ENCODE measurements at regions not wholly inside any gene's neighbourhood (a gene's known extent, or its start where the extent isn't known, plus 50 kb on each side); places are given as distances from the start of the nearest gene placed in this dataset.

DNA sequence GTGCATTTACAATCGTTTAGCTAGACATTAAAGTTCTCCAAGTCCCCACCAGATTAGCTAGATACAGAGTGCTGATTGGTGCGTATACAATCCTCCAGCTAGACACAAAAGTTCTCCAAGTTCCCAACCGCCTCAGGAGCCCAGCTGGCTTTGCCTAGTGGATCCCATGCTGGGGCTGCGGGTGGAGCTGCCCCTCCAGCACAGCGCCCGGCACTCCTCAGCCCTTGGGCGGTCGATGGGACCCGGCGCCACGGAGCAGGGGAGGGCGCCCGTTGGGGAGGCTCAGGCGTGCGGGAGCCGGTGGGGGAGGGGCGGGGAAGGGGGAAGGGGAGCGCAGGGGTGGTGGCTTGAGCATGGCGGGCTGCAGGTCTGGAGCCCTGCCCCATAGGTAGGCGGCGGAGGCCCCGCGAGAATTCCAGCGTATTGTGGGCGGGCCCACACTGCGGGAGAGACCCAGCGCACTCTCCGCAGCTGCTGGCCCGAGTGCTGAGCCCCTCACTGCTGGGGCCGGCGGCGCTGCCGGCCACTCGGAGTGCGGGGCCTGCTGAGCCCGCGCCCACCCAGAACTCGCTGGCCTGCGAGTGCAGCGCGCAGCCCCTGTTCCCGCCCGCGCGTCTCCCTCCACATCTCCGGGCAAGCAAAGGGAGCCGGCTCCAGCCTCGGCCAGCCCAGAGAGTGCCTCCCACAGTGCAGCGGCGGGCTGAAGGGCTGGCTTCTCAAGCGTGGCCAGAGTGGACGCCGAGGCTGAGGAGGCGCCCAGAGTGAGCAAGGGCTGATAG lies 907.5 kb downstream of the CDH8 start:
- TF ChIP-seq TCF12 (IDR thresholded peaks at IDR 0.05; ENCODE audit: low read depth) (no peak), EP300 (IDR thresholded peaks at IDR 0.05; ENCODE audit: borderline replicate concordance) (no peak), TAF1 (IDR thresholded peaks at IDR 0.05; ENCODE audit: low read depth) (no peak), TEAD4 (IDR thresholded peaks at IDR 0.05) (no peak), RAD21 (IDR thresholded peaks at IDR 0.05; ENCODE audit: low read depth) (no peak), YY1 (IDR thresholded peaks at IDR 0.05; ENCODE audit: low read depth) (no peak), FOXM1 (IDR thresholded peaks at IDR 0.05; ENCODE audit: borderline replicate concordance, low read depth) (no peak), CEBPB (IDR thresholded peaks at IDR 0.05) (no peak)
- TF ChIP-seq, protein P1, sequence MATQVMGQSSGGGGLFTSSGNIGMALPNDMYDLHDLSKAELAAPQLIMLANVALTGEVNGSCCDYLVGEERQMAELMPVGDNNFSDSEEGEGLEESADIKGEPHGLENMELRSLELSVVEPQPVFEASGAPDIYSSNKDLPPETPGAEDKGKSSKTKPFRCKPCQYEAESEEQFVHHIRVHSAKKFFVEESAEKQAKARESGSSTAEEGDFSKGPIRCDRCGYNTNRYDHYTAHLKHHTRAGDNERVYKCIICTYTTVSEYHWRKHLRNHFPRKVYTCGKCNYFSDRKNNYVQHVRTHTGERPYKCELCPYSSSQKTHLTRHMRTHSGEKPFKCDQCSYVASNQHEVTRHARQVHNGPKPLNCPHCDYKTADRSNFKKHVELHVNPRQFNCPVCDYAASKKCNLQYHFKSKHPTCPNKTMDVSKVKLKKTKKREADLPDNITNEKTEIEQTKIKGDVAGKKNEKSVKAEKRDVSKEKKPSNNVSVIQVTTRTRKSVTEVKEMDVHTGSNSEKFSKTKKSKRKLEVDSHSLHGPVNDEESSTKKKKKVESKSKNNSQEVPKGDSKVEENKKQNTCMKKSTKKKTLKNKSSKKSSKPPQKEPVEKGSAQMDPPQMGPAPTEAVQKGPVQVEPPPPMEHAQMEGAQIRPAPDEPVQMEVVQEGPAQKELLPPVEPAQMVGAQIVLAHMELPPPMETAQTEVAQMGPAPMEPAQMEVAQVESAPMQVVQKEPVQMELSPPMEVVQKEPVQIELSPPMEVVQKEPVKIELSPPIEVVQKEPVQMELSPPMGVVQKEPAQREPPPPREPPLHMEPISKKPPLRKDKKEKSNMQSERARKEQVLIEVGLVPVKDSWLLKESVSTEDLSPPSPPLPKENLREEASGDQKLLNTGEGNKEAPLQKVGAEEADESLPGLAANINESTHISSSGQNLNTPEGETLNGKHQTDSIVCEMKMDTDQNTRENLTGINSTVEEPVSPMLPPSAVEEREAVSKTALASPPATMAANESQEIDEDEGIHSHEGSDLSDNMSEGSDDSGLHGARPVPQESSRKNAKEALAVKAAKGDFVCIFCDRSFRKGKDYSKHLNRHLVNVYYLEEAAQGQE (IDR thresholded peaks at IDR 0.05; ENCODE audit: low read depth), result no peak

DNA sequence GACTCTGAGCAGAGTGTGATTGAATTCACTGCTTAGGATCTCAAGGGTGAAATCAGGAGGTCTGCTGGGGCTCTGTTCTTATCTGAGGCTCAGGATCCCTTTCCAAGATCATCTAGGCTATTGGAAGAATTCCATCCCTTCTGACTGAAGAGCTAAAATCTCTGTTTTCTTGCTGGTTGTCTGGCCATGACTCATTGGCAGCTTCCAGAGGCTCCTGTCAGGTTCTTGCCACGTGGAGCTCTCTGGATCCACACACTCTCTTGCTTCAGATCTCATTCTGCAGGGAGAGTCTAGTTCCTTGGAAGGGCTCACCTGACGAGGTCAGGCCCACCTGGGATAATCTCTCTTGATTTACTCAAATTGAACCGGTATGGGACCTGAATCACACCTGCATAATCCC lies 930.7 kb downstream of the CDH8 start:
- TF ChIP-seq TEAD4 (IDR thresholded peaks at IDR 0.05), result no peak

- no peak for TF ChIP-seq CREB1 (IDR thresholded peaks at IDR 0.05; ENCODE audit: low read depth)
- TF ChIP-seq TAF1 (IDR thresholded peaks at IDR 0.05; ENCODE audit: low read depth), result no peak
- no peak for TF ChIP-seq CEBPB (IDR thresholded peaks at IDR 0.05)
- TF ChIP-seq, protein P1 (IDR thresholded peaks at IDR 0.05; ENCODE audit: low read depth), result no peak
- TF ChIP-seq MAX (IDR thresholded peaks at IDR 0.05), result no peak
- TF ChIP-seq EP300 (IDR thresholded peaks at IDR 0.05; ENCODE audit: borderline replicate concordance), result no peak
- TF ChIP-seq TCF12 (IDR thresholded peaks at IDR 0.05; ENCODE audit: low read depth), result no peak
- TF ChIP-seq, protein P2, sequence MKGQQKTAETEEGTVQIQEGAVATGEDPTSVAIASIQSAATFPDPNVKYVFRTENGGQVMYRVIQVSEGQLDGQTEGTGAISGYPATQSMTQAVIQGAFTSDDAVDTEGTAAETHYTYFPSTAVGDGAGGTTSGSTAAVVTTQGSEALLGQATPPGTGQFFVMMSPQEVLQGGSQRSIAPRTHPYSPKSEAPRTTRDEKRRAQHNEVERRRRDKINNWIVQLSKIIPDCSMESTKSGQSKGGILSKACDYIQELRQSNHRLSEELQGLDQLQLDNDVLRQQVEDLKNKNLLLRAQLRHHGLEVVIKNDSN (IDR thresholded peaks at IDR 0.05), result no peak
- TF ChIP-seq YY1 (IDR thresholded peaks at IDR 0.05; ENCODE audit: low read depth), result no peak
- no peak for TF ChIP-seq FOXM1 (IDR thresholded peaks at IDR 0.05; ENCODE audit: borderline replicate concordance, low read depth)
- TF ChIP-seq ZBTB7A (IDR thresholded peaks at IDR 0.05; ENCODE audit: low read depth), result no peak
- no peak for TF ChIP-seq NFIC (IDR thresholded peaks at IDR 0.05)
- no peak for TF ChIP-seq TEAD4 (IDR thresholded peaks at IDR 0.05)
- no peak for TF ChIP-seq EGR1 (IDR thresholded peaks at IDR 0.05)
- no peak for TF ChIP-seq RAD21 (IDR thresholded peaks at IDR 0.05; ENCODE audit: low read depth)
These were observed 937.7 kb downstream of the CDH8 start for GRCh38 chr16:61098505-61098904.

GRCh38 chr16:61083711-61084110 lies 952.5 kb downstream of the CDH8 start:
- TF ChIP-seq MAX (IDR thresholded peaks at IDR 0.05), result no peak
- TF ChIP-seq TCF12 (IDR thresholded peaks at IDR 0.05; ENCODE audit: low read depth), result no peak
- no peak for TF ChIP-seq EP300 (IDR thresholded peaks at IDR 0.05; ENCODE audit: borderline replicate concordance)
- no peak for TF ChIP-seq RAD21 (IDR thresholded peaks at IDR 0.05; ENCODE audit: low read depth)
- TF ChIP-seq, protein P1 (IDR thresholded peaks at IDR 0.05; ENCODE audit: low read depth), result no peak
- no peak for TF ChIP-seq EGR1 (IDR thresholded peaks at IDR 0.05)
- TF ChIP-seq CEBPB (IDR thresholded peaks at IDR 0.05), result no peak
- TF ChIP-seq TEAD4 (IDR thresholded peaks at IDR 0.05), result no peak
- TF ChIP-seq YY1 (IDR thresholded peaks at IDR 0.05; ENCODE audit: low read depth), result no peak
- TF ChIP-seq NFIC (IDR thresholded peaks at IDR 0.05), result no peak
- no peak for TF ChIP-seq ZBTB7A (IDR thresholded peaks at IDR 0.05; ENCODE audit: low read depth)
- TF ChIP-seq, protein P2 (IDR thresholded peaks at IDR 0.05), result no peak
- no peak for TF ChIP-seq FOXM1 (IDR thresholded peaks at IDR 0.05; ENCODE audit: borderline replicate concordance, low read depth)
- no peak for TF ChIP-seq TAF1 (IDR thresholded peaks at IDR 0.05; ENCODE audit: low read depth)
- no peak for TF ChIP-seq CREB1 (IDR thresholded peaks at IDR 0.05; ENCODE audit: low read depth)
